ENCODE measurements at regions not wholly inside any gene's neighbourhood (a gene's known extent, or its start where the extent isn't known, plus 50 kb on each side); places are given as distances from the start of the nearest gene placed in this dataset.
"Not testable (repeated sequence)": the region's sequence is repeated elsewhere in the genome, so short reads cannot be mapped to it uniquely, and the experiment has no call there.

GRCh38 chr5:9841516-9842170, 211.5 kb upstream of the TAS2R1 start:
- DNase-seq, result no peak

- no peak for DNase-seq
Observed at GRCh38 chr5:9838916-9839315, 208.8 kb upstream of the TAS2R1 start.

- DNase-seq, result no peak
Observed at GRCh38 chr5:9834871-9835770, 205.0 kb upstream of the TAS2R1 start.

GRCh38 chr5:9833871-9834270, 203.7 kb upstream of the TAS2R1 start:
- DNase-seq, result no peak

GRCh38 chr5:9832921-9833320, 202.8 kb upstream of the TAS2R1 start:
- DNase-seq, result no peak

GRCh38 chr5:9831823-9832222, 201.7 kb upstream of the TAS2R1 start:
- DNase-seq, result no peak

- DNase-seq, result no peak
Observed at GRCh38 chr5:9830184-9830583, 200.0 kb upstream of the TAS2R1 start.

GRCh38 chr5:9829621-9830020, 199.5 kb upstream of the TAS2R1 start:
- no peak for DNase-seq

GRCh38 chr5:9820691-9821449, 190.7 kb upstream of the TAS2R1 start:
- DNase-seq, result no peak

GRCh38 chr5:9818340-9818845, 188.2 kb upstream of the TAS2R1 start:
- DNase-seq, result no peak

- no peak for DNase-seq
Observed at GRCh38 chr5:9817819-9818218, 187.7 kb upstream of the TAS2R1 start.

- no peak for DNase-seq
Observed at GRCh38 chr5:9815051-9815450, 184.9 kb upstream of the TAS2R1 start.

GRCh38 chr5:9813305-9813704, 183.2 kb upstream of the TAS2R1 start:
- no peak for DNase-seq

GRCh38 chr5:9807366-9807765, 177.2 kb upstream of the TAS2R1 start:
- not testable (repeated sequence) for DNase-seq

GRCh38 chr5:9801908-9802307, 171.8 kb upstream of the TAS2R1 start:
- no peak for DNase-seq

GRCh38 chr5:9799606-9800005, 169.5 kb upstream of the TAS2R1 start:
- DNase-seq, result no peak

- no peak for DNase-seq
Observed at GRCh38 chr5:9790276-9790675, 160.1 kb upstream of the TAS2R1 start.

- DNase-seq, result no peak
Observed at GRCh38 chr5:9789777-9790176, 159.6 kb upstream of the TAS2R1 start.

- DNase-seq, result no peak
Observed at GRCh38 chr5:9787861-9788600, 157.9 kb upstream of the TAS2R1 start.

GRCh38 chr5:9786380-9787360, 156.5 kb upstream of the TAS2R1 start:
- no peak for DNase-seq

GRCh38 chr5:9785751-9786150, 155.6 kb upstream of the TAS2R1 start:
- DNase-seq, result no peak

Measured in suppressor macrophage treated with lipopolysaccharide for 1 hour (primary cell).